Activated T-cell treated with anti-CD3 and anti-CD28 coated beads for 4 hours (primary cell): ENCODE measurements at regions not wholly inside any gene's neighbourhood (a gene's known extent, or its start where the extent isn't known, plus 50 kb on each side); places are given as distances from the start of the nearest gene placed in this dataset.
"Not testable (repeated sequence)": the region's sequence is repeated elsewhere in the genome, so short reads cannot be mapped to it uniquely, and the experiment has no call there.

Experiments used
- DNase-seq: peaks from one replicate; pipeline ENCODE4 v3.0.0-alpha.2; 2020

GRCh38 chr9:129544761-129545160, 76.1 kb downstream of the C9orf50 start:
- DNase-seq, result no peak

GRCh38 chr9:129542741-129543140, 78.2 kb downstream of the C9orf50 start:
- no peak for DNase-seq

GRCh38 chr9:129541270-129541669, 79.6 kb downstream of the C9orf50 start:
- DNase-seq, result no peak

- no peak for DNase-seq
Observed at GRCh38 chr9:129539446-129539845, 81.5 kb downstream of the C9orf50 start.

GRCh38 chr9:129531860-129532402, 89.0 kb downstream of the C9orf50 start:
- not testable (repeated sequence) for DNase-seq

GRCh38 chr9:129527955-129528354, 92.9 kb downstream of the C9orf50 start:
- not testable (repeated sequence) for DNase-seq

GRCh38 chr9:129525656-129526196, 95.2 kb downstream of the C9orf50 start:
- no peak for DNase-seq

- no peak for DNase-seq
Observed at GRCh38 chr9:129524582-129525270, 96.2 kb downstream of the C9orf50 start.

GRCh38 chr9:129523943-129524581, 96.8 kb downstream of the C9orf50 start:
- no peak for DNase-seq

- no peak for DNase-seq
Observed at GRCh38 chr9:129522351-129522750, 98.5 kb downstream of the C9orf50 start.

- DNase-seq, result no peak
Observed at GRCh38 chr9:129520082-129520481, 100.8 kb downstream of the C9orf50 start.

GRCh38 chr9:129518074-129518473, 102.8 kb downstream of the C9orf50 start:
- no peak for DNase-seq

- no peak for DNase-seq
Observed at GRCh38 chr9:129517006-129517405, 103.9 kb downstream of the C9orf50 start.

GRCh38 chr9:129514891-129515290, 106.0 kb downstream of the C9orf50 start:
- no peak for DNase-seq

GRCh38 chr9:129514497-129514867, 106.4 kb downstream of the C9orf50 start:
- DNase-seq, result no peak

GRCh38 chr9:129513856-129514496, 106.9 kb downstream of the C9orf50 start:
- no peak for DNase-seq

GRCh38 chr9:129513282-129513681, 107.6 kb downstream of the C9orf50 start:
- DNase-seq, result no peak

GRCh38 chr9:129511285-129511900, 109.5 kb downstream of the C9orf50 start:
- no peak for DNase-seq

- no peak for DNase-seq
Observed at GRCh38 chr9:129509533-129509928, 111.4 kb downstream of the C9orf50 start.

GRCh38 chr9:129507805-129508204, 113.1 kb downstream of the C9orf50 start:
- DNase-seq, result no peak

- DNase-seq, result no peak
Observed at GRCh38 chr9:129506892-129507291, 114.0 kb downstream of the C9orf50 start.

GRCh38 chr9:129506041-129506440, 114.9 kb downstream of the C9orf50 start:
- no peak for DNase-seq

- DNase-seq, result no peak
Observed at GRCh38 chr9:129505270-129505902, 115.5 kb downstream of the C9orf50 start.
